ENCODE measurements at regions not wholly inside any gene's neighbourhood (a gene's known extent, or its start where the extent isn't known, plus 50 kb on each side); places are given as distances from the start of the nearest gene placed in this dataset.

- TF ChIP-seq RXRA (IDR thresholded peaks at IDR 0.05; ENCODE audit: insufficient read depth, low read depth, low read length), result no peak
- TF ChIP-seq ATF3 (IDR thresholded peaks at IDR 0.05; ENCODE audit: insufficient read depth, low read depth, low read length), result no peak
- no peak for TF ChIP-seq EGR1 (IDR thresholded peaks at IDR 0.05; ENCODE audit: borderline replicate concordance, low read depth, low read length)
- no peak for TF ChIP-seq USF2 (IDR thresholded peaks at IDR 0.05; ENCODE audit: low read length)
- no peak for TF ChIP-seq RNF2 (IDR thresholded peaks at IDR 0.05; ENCODE audit: borderline replicate concordance, low read depth, low read length, missing control alignments, poor library complexity, severe bottlenecking)
- TF ChIP-seq GABPA (IDR thresholded peaks at IDR 0.05; ENCODE audit: borderline replicate concordance, insufficient read depth, low read length), result no peak
These were observed 50.3 kb upstream of the ATP13A3 start (continued) for GRCh38 chr3:194536871-194537637.
